Astrocyte of the hippocampus (primary cell): ENCODE measurements at regions not wholly inside any gene's neighbourhood (a gene's known extent, or its start where the extent isn't known, plus 50 kb on each side); places are given as distances from the start of the nearest gene placed in this dataset.
"Not testable (repeated sequence)": the region's sequence is repeated elsewhere in the genome, so short reads cannot be mapped to it uniquely, and the experiment has no call there.

Source experiments
- DNase-seq: peaks from one replicate; pipeline ENCODE4 v3.0.0; 2011; ENCODE audit warnings: low read depth, low spot score

DNA sequence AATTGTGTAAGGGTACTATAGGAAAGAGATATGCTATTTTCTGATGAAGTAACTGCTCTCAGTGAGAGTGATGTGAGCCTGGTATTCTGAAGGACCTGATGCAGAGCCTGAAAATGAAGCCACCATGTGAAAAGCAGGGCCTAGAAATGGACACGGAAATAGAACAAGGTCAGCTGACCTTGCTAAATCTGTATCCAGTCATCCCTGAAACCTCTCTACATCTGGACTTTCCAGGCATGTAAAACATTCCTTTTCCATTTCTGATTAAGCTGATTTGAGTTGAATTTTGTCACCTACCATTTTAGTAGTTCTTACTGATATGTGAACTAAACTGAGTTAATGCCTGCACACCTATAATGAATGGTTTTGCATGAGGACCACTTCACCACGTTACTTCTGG is 72.4 kb upstream of the NEIL3 start:
- DNase-seq: no peak

GRCh38 chr4:177239477-177239876 is 70.2 kb upstream of the NEIL3 start:
- DNase-seq: peak; percentile 6

- peak; percentile 7 for DNase-seq
Observed at GRCh38 chr4:177239878-177240277, 69.8 kb upstream of the NEIL3 start.

DNA sequence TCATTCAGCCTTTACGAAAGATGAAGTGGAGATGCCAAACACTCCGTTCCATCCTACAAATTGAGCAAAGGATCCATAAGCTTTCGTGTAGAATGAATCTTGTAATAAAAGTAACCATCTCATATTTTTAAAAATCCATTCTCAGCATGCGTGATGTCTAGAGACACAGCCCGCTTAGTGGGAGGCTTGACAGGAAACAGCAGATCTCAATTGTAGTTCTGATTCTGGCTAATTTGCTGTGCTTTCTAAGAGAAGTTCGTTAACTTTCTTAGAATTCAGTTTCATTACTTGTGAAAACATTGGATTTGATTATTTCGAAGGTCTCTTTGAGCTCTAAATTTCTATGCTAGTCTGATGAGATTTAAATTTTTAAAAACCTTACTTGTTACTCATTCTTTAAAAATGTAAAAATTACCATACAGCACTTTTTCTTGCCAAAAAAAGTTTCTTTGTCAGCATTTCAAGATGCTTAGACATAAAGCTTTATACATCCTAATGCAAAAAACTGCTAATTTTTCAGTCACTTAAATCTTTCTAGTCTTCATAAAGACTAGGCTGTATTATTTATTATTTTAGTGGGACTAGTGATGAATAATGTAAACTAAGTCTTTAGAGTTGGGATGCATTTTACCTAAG is 66.9 kb upstream of the NEIL3 start:
- peak; percentile 8 for DNase-seq

DNA sequence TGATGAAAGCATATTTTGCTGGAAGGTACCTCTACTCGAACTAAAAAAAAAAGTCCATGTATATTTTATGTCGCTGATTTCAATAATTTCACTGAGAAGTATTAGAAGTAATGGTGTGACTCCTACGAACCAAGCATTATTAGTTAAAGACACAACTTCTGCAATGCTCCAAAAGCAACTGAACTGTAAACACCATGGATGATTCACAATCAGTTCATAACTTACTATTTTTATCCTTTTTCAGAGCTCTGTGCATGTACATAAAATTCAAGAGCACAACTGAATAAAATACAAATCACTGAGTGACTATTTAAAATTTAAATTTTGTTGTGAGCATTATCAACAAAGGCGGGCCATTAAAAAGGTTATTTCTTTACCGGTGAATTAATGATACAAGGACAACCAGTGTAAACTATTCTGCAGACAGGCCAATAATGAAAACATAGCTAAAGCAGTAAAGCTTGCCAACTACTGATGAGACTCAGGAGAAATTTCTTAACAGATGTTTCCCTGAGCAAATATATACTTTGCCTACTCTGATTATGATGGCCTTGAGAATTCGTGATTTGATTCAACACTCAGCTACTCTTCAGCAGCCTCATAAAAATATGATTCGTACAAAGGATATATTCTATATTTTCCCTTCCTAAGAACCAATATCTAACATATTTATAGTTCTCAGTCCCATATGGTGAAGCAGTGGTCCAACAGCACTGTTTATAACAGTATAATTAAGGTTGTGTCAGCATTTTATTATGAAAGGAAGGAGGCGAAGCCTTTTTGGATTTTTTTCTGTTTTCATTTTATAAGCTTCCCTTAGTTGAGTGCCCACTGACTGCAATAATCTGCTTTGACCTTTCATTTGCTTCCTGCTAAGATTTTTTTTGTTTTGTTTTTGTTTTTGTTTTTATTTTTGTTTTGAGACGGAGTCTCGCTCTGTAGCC is 62.8 kb upstream of the NEIL3 start:
- DNase-seq: no peak

- DNase-seq: peak; percentile 87
Observed at GRCh38 chr4:177250056-177250696, 59.5 kb upstream of the NEIL3 start.

DNA sequence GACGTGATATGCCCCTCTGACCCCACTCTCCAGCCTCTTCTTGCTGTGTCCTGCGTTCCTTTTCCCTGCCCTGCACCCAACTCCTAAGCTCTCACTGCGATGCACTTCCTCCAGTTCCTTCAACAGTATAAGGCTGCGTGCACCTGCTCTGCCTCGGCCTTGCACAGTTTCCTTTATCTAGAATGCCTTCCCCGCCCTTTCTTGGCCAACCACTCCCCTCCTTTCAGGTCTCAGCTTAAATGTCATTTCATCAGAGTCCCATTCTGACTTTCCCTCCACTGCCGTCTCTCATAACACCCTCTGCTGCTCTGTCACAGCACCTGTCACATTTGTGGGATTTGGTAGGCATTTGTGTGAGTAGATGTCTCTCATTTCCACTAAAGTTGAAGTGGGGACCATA is 58.4 kb upstream of the NEIL3 start:
- DNase-seq: no peak

DNA sequence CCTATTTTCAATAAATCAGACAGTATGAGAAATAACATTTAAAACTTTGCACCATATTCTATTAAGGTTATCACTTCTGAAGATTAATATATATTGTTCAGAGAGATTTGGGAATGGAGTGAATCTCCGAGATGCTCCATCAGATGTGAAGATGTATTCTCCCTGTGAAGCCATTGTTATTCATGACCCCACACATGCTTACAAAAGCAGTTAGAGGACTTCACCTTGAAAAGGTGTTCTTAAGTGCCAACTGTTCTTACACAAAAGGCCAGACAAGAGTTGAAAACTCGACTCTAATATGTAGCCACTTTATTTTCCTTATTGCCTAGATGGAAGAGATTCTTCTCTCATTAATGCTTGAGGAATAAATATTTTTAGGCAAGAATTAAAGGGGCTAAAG is 54.3 kb upstream of the NEIL3 start:
- DNase-seq: no peak

GRCh38 chr4:177256950-177257349 is 52.7 kb upstream of the NEIL3 start:
- DNase-seq: no peak

GRCh38 chr4:177259466-177259865 is 50.2 kb upstream of the NEIL3 start:
- DNase-seq: not testable (repeated sequence)
